GM23248 (cell line): ENCODE measurements at regions not wholly inside any gene's neighbourhood (a gene's known extent, or its start where the extent isn't known, plus 50 kb on each side); places are given as distances from the start of the nearest gene placed in this dataset.

Experiments
- DNase-seq: peaks from one replicate; pipeline ENCODE4 v3.0.0-alpha.2; 2015
- H2AFZ ChIP-seq: fragments of 200-600 bp; sonication (generic); 2 replicates; pipeline ENCODE4 v1.6.1; 2016; ENCODE audit warnings: antibody characterized with exemption
- H3F3A ChIP-seq: fragments of 200-600 bp; sonication (generic); 2 replicates; pipeline ENCODE4 v1.6.1; 2016; ENCODE audit warnings: mild to moderate bottlenecking, antibody characterized with exemption, mixed run types; ENCODE audit not compliant: insufficient read depth
- H3K27ac ChIP-seq: fragments of 200-600 bp; sonication (generic); 2 replicates; pipeline ENCODE4 v1.5.1; 2016; ENCODE audit warnings: mild to moderate bottlenecking
- H3K27me3 ChIP-seq: fragments of 200-600 bp; sonication (generic); replicated peaks from 2 replicates; pipeline ENCODE4 v1.6.1; 2016; ENCODE audit warnings: mild to moderate bottlenecking; ENCODE audit not compliant: insufficient read depth
- H3K36me3 ChIP-seq: fragments of 200-600 bp; sonication (generic); 2 replicates; pipeline ENCODE4 v1.6.1; 2016; ENCODE audit warnings: low read depth, mild to moderate bottlenecking
- H3K4me1 ChIP-seq: fragments of 200-600 bp; sonication (generic); 2 replicates; pipeline ENCODE4 v1.6.1; 2016; ENCODE audit warnings: mild to moderate bottlenecking; ENCODE audit not compliant: insufficient read depth
- H3K4me2 ChIP-seq: fragments of 200-600 bp; sonication (generic); one replicate; pipeline ENCODE4 v1.6.1; 2016; ENCODE audit warnings: mild to moderate bottlenecking; ENCODE audit not compliant: unreplicated experiment
- H3K4me3 ChIP-seq: fragments of 200-600 bp; sonication (generic); 2 replicates; pipeline ENCODE4 v1.5.1; 2016; ENCODE audit warnings: mild to moderate bottlenecking
- H3K79me2 ChIP-seq: fragments of 200-600 bp; sonication (generic); 2 replicates; pipeline ENCODE4 v1.6.1; 2016; ENCODE audit warnings: mild to moderate bottlenecking; ENCODE audit not compliant: insufficient read depth
- H3K9ac ChIP-seq: fragments of 200-600 bp; sonication (generic); 2 replicates; pipeline ENCODE4 v1.6.1; 2016; ENCODE audit warnings: mild to moderate bottlenecking
- H3K9me2 ChIP-seq: fragments of 200-600 bp; sonication (generic); 2 replicates; pipeline ENCODE4 v1.6.1; 2016; ENCODE audit warnings: mixed run types, mild to moderate bottlenecking, moderate library complexity; ENCODE audit not compliant: insufficient read depth
- H3K9me3 ChIP-seq: fragments of 200-600 bp; sonication (generic); one replicate; pipeline ENCODE4 v1.6.1; 2017; ENCODE audit warnings: low read depth
- H4K20me1 ChIP-seq: fragments of 200-600 bp; sonication (generic); 2 replicates; pipeline ENCODE4 v1.6.0; 2016; ENCODE audit not compliant: insufficient read depth
- EZH2 ChIP-seq: fragments of 200-600 bp; sonication (generic); IDR thresholded peaks from 2 replicates; pipeline ENCODE4 v1.6.1; 2018; ENCODE audit warnings: antibody characterized with exemption, mild to moderate bottlenecking; ENCODE audit not compliant: insufficient read depth, poor library complexity, severe bottlenecking
- EZH2phosphoT487 ChIP-seq: fragments of 200-600 bp; sonication (generic); IDR thresholded peaks from 2 replicates; pipeline ENCODE4 v1.6.1; 2018; ENCODE audit warnings: antibody characterized with exemption, moderate library complexity, mild to moderate bottlenecking, low read depth; ENCODE audit not compliant: insufficient read depth
- WGBS, 2 experiments: methylation state at CpG; one replicate each; pipeline ENCODE4 v1.1.6; 2015 to 2017; ENCODE audit warnings: low lambda C conversion rate in 2 of 2, low coverage in 1 of 2; ENCODE audit errors: missing lambda C conversion rate in 2 of 2; 5-methylcytosine and 5-hydroxymethylcytosine counted together
- in situ Hi-C: fragments of 300-500 bp; cut with MboI; formaldehyde crosslinking; loops from 2 replicates; pipeline ENCODE4 v1.15.0; 2020

- in situ Hi-C loops, result no loop called here
- Histone ChIP-seq H3K27ac (no peak overlapping the region), H3K4me3 (no peak overlapping the region), H3F3A (no peaks in the 10 kb centered on the region), H2AFZ (no peak overlapping the region), H3K36me3 (no peaks in the 10 kb centered on the region), H3K9ac (no peak overlapping the region), H3K27me3 (no peaks in the 10 kb centered on the region), H3K79me2 (no peaks in the 10 kb centered on the region), H3K9me3 (no peaks in the 10 kb centered on the region), H3K4me2 (no peak overlapping the region), H3K4me1 (no peaks in the 10 kb centered on the region), H3K9me2 (no peaks in the 10 kb centered on the region), H4K20me1 (no peaks in the 10 kb centered on the region)
- 16 to 24% methylated on average over 4 of the region's 4 CpGs for WGBS, 2 experiments
- no peak for TF ChIP-seq EZH2
- no peak for TF ChIP-seq EZH2phosphoT487
- no peak for DNase-seq
Measured at GRCh38 chr11:134743820-134744195, 331.8 kb upstream of the B3GAT1 start.

GRCh38 chr11:134742956-134743819 is 331.1 kb upstream of the B3GAT1 start:
- Histone ChIP-seq H3K9me3 (no peaks in the 10 kb centered on the region), H3K4me2 (no peak overlapping the region), H3K36me3 (no peaks in the 10 kb centered on the region), H4K20me1 (no peaks in the 10 kb centered on the region), H3F3A (no peaks in the 10 kb centered on the region), H3K27ac (no peak overlapping the region), H3K9me2 (no peaks in the 10 kb centered on the region), H3K79me2 (no peaks in the 10 kb centered on the region), H3K4me1 (no peaks in the 10 kb centered on the region), H3K27me3 (no peaks in the 10 kb centered on the region), H3K9ac (no peak overlapping the region), H2AFZ (no peak overlapping the region), H3K4me3 (no peak overlapping the region)
- WGBS, 2 experiments, result 29 to 31% methylated on average over 12 of the region's 12 CpGs
- TF ChIP-seq EZH2phosphoT487 (no peak), EZH2 (no peak)
- DNase-seq, result no peak
- in situ Hi-C loops, result no loop called here

- Histone ChIP-seq H3K4me2 (no peak overlapping the region), H3K4me3 (no peak overlapping the region), H3K9me3 (no peaks in the 10 kb centered on the region), H3K9me2 (no peaks in the 10 kb centered on the region), H2AFZ (no peak overlapping the region), H3K27ac (no peak overlapping the region), H3K4me1 (no peaks in the 10 kb centered on the region), H3K36me3 (no peaks in the 10 kb centered on the region), H3K79me2 (no peaks in the 10 kb centered on the region), H3K9ac (no peak overlapping the region), H3F3A (no peaks in the 10 kb centered on the region), H3K27me3 (no peaks in the 10 kb centered on the region), H4K20me1 (no peaks in the 10 kb centered on the region)
- no peak for DNase-seq
- in situ Hi-C loops, result no loop called here
- TF ChIP-seq EZH2phosphoT487, result no peak
- no peak for TF ChIP-seq EZH2
- WGBS, 2 experiments, result 22 to 24% methylated on average over 6 of the region's 6 CpGs
Measured at GRCh38 chr11:134742224-134742612, 330.2 kb upstream of the B3GAT1 start.

- H3K27me3 ChIP-seq, result no peaks in the 10 kb centered on the region
- no peaks in the 10 kb centered on the region for H4K20me1 ChIP-seq
- H3K4me1 ChIP-seq, result no peaks in the 10 kb centered on the region
- H3K9ac ChIP-seq, result no peak overlapping the region
- H3K36me3 ChIP-seq, result no peaks in the 10 kb centered on the region
- no peaks in the 10 kb centered on the region for H3K9me2 ChIP-seq
- WGBS, 2 experiments, result 19 to 24% methylated on average over 10 of the region's 10 CpGs
- DNase-seq, result no peak
- no peak for TF ChIP-seq EZH2
- no peak for TF ChIP-seq EZH2phosphoT487
- H3K79me2 ChIP-seq, result no peaks in the 10 kb centered on the region
- in situ Hi-C loops, result no loop called here
- H3K4me2 ChIP-seq, result no peak overlapping the region
- H3K4me3 ChIP-seq, result no peak overlapping the region
- H3F3A ChIP-seq, result no peaks in the 10 kb centered on the region
- no peaks in the 10 kb centered on the region for H3K9me3 ChIP-seq
- no peak overlapping the region for H2AFZ ChIP-seq
- no peak overlapping the region for H3K27ac ChIP-seq
Measured at GRCh38 chr11:134741453-134742223, 329.6 kb upstream of the B3GAT1 start.
